Upper lobe of left lung (tissue), 4 donors: ENCODE measurements at regions not wholly inside any gene's neighbourhood (a gene's known extent, or its start where the extent isn't known, plus 50 kb on each side); places are given as distances from the start of the nearest gene placed in this dataset.

Experiments
- CTCF ChIP-seq, 6 experiments: fragments of 450-650 bp in 4 of 6; fragments of 200-600 bp in 2 of 6; sonication (generic) in 2 of 6; IDR thresholded peaks; one replicate each; pipeline ENCODE4 v1.5.1; 2016 to 2019; ENCODE audit warnings: antibody characterized with exemption in 6 of 6
- POLR2A ChIP-seq, 4 donors: fragments of 450-650 bp; IDR thresholded peaks; one replicate each; pipeline ENCODE4 v1.5.1; 2016 to 2017; ENCODE audit warnings: antibody characterized with exemption in 4 of 4, mild to moderate bottlenecking in 2 of 4

- TF ChIP-seq CTCF (IDR thresholded peaks at IDR 0.05) (no peak), POLR2A (IDR thresholded peaks at IDR 0.05) (no peak)
Measured at GRCh38 chr11:31883435-31883834, 72.3 kb upstream of the PAX6 start.
